ENCODE measurements at regions not wholly inside any gene's neighbourhood (a gene's known extent, or its start where the extent isn't known, plus 50 kb on each side); places are given as distances from the start of the nearest gene placed in this dataset.

DNA sequence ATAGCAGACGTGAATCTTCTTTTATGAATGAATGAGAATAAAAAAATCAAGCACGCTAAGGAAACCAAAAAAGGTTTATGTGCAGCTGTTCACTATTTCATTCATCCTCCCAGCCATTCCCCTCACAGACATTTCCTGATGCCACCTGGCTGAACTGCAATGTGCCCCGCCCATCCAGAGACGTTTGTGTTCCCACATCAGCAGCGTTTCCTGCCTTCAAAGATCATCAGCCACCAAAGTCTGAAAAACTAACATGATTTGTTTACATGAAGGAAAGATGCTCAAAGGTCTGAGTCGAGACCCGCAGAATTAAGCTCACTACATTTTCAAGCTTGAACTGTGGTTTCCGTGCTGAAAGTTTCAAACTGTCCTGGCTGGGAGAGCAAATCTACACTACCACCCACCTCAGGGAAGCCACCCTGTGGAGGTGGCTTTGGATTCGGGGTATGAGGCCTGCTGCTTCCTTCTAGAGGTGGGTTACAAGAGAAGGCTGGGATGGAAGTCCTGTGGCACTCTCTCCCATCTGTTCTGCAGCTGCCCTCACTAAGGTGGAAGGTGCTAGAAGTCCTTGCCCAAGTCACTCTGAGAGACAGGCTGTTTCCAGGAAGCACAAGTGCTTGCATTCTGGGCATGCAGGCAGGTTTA lies 201.3 kb upstream of the OSR1 start:
- no peak for TF ChIP-seq ZFX (IDR thresholded peaks at IDR 0.05)
- TF ChIP-seq, protein P1, sequence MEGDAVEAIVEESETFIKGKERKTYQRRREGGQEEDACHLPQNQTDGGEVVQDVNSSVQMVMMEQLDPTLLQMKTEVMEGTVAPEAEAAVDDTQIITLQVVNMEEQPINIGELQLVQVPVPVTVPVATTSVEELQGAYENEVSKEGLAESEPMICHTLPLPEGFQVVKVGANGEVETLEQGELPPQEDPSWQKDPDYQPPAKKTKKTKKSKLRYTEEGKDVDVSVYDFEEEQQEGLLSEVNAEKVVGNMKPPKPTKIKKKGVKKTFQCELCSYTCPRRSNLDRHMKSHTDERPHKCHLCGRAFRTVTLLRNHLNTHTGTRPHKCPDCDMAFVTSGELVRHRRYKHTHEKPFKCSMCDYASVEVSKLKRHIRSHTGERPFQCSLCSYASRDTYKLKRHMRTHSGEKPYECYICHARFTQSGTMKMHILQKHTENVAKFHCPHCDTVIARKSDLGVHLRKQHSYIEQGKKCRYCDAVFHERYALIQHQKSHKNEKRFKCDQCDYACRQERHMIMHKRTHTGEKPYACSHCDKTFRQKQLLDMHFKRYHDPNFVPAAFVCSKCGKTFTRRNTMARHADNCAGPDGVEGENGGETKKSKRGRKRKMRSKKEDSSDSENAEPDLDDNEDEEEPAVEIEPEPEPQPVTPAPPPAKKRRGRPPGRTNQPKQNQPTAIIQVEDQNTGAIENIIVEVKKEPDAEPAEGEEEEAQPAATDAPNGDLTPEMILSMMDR (conservative IDR thresholded peaks at IDR 0.05), result no peak
- H3K27ac ChIP-seq, result no peak overlapping the region

DNA sequence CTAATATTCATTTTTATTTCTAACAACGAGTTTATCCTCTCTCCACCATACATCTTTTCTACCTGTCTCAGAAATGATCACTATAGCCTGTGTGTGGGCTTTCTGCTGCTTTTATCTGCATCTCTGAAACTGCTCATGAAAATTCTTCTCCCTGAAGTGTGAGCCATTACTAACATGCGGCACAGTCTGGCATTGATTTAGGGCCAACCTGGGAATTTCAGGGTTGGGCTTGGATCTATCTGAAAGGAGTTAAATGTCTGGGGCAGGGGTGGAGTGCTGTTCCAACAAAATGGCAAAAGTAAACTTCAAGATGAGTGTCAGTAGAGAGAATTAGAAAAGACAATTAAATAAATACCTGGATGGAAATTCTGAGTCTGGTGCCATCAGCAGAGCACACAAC lies 198.2 kb upstream of the OSR1 start:
- no peak overlapping the region for H3K27ac ChIP-seq
- TF ChIP-seq, protein P1 (conservative IDR thresholded peaks at IDR 0.05), result no peak
- TF ChIP-seq ZFX (IDR thresholded peaks at IDR 0.05), result no peak

DNA sequence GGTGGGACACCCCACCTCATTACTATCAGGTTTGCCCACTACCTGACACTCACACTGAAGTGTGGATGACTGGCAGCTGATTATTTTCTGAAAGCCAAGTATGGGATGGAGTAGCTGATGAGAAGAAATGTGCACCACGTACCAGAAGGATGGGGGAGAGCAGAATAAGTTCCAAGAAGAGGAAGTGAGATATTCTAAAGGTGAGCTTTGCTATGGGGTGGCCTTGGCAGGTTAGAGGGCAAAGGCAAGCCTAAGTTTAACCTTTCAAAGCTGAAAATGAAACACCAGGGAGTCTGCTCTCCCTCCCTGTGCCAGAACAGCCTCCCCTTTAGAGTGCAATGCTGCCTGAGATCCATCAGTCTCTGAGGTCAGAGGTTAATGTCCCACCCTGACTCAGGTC lies 196.1 kb upstream of the OSR1 start:
- H3K27ac ChIP-seq, result no peak overlapping the region
- TF ChIP-seq, protein P1 (conservative IDR thresholded peaks at IDR 0.05), result no peak
- TF ChIP-seq ZFX (IDR thresholded peaks at IDR 0.05), result no peak

DNA sequence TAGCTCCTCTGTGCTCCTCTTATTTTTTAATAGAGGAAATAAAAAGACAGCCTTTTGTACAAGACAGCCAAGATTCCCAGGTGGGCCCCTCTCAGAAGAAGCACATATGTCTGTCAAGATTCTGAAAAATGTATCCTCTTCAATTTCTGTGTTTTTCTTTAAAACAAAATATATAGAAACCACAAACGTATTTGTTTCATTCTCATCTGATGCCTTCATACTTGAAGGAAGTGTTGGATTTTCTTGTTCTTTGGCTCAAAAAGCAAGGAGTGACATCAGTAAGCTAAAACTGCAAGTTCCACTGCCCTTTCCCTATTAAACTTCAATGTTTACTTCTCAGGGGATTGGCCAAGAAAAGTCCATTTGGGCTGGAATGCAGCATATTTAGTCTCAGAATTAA lies 193.8 kb upstream of the OSR1 start:
- TF ChIP-seq ZFX (IDR thresholded peaks at IDR 0.05), result no peak
- TF ChIP-seq, protein P1 (conservative IDR thresholded peaks at IDR 0.05), result no peak
- H3K27ac ChIP-seq, result no peak overlapping the region

DNA sequence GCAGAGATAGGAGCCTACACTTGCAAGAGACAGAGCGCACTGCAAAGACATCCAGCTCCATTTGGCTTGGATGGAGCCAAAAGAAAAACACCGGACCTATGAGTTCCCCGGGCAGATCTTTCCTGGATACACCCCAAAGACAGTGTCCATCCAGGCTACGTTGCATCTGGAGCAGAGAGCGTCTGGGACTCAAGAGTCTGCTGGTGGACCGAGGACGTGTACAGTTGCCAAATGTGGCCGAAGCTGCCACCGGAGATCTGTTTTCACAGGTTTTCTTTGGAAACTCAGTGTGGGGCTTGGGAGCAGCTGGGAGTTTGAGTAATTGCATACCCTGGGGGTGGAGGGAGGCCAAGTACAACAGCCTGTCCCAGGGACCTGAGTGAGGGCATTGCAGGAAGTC lies 192.3 kb upstream of the OSR1 start:
- no peak for TF ChIP-seq ZFX (IDR thresholded peaks at IDR 0.05)
- TF ChIP-seq, protein P1 (conservative IDR thresholded peaks at IDR 0.05), result no peak
- H3K27ac ChIP-seq, result no peak overlapping the region

DNA sequence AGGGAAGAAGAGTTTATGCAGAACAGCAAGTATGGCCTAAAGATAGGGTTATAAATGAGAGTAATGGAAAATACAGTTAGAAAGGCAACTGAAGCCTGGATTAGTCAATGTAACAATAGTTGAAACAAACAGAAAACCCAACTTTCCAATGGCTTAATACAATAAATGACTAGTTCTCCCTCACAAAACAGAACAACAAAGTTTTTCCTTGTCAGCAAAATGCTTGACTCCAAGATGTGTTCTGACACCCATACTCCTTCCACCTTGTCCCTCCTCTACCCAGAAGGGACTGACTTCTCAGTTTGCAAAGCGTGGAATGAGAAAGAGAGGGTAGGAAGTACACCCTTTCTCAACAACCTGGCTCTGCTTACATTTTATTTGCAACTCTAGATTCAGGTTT lies 191.4 kb upstream of the OSR1 start:
- no peak overlapping the region for H3K27ac ChIP-seq
- TF ChIP-seq, protein P1 (conservative IDR thresholded peaks at IDR 0.05), result no peak
- TF ChIP-seq ZFX (IDR thresholded peaks at IDR 0.05), result no peak

DNA sequence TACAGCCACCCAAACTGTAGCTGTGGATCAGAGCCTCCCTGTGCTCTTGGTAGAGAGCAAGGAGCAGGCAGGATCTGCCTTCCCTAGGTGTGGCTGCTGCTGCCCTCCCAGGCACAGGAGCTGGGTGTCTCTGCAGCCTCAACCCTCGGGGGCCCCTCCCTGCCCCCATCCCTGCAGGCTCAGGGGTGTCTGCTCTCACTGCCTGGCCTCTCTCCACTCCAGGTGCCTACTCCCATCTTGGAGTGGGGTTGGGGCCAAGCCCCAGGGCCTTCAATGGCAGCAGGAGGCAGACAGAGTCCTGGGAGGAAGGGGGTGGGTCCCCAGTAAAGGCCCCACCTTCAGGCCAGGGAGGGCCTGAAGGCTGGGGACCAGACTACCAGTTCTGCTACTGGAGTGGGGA lies 189.7 kb upstream of the OSR1 start:
- H3K27ac ChIP-seq, result no peak overlapping the region
- TF ChIP-seq, protein P1 (conservative IDR thresholded peaks at IDR 0.05), result no peak
- no peak for TF ChIP-seq ZFX (IDR thresholded peaks at IDR 0.05)

Data from C4-2B (cell line).